AG09309 (cell line): ENCODE measurements at regions not wholly inside any gene's neighbourhood (a gene's known extent, or its start where the extent isn't known, plus 50 kb on each side); places are given as distances from the start of the nearest gene placed in this dataset.

Experiments
- DNase-seq: peaks from one replicate; pipeline ENCODE4 v3.0.0-alpha.2; 2010; ENCODE audit warnings: low read depth
- H3K4me3 ChIP-seq: 2 replicates; pipeline ENCODE4 v1.5.1; 2011; ENCODE audit warnings: mild to moderate bottlenecking, low read depth, low read length, moderate library complexity; ENCODE audit not compliant: control insufficient read depth
- TF ChIP-seq, protein P1 (sequence below): IDR thresholded peaks from 2 replicates; pipeline ENCODE4 v1.5.1; 2011; ENCODE audit warnings: mild to moderate bottlenecking, low read depth, low read length, inconsistent platforms; ENCODE audit not compliant: insufficient read depth, control insufficient read depth; ENCODE audit errors: missing control alignments

DNA sequence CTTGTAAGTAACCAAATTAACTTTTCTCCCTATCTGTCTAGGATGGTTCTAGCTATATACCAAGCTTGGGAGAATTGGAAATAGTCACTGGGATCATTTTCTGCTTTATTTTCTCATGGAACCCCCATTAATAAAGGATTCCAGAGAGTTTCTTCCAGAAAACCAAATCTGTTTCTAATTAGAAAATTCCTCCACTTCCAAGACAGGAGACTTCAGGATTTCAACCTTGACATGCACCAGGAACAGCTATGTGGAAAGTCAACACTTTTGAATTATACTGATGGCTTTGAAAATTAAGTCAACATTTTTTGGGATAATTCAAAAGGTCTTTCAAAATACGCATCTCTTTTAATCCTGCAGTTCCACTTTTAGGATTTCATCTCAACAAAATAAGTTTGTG lies 138.3 kb downstream of the MEX3B start:
- H3K4me3 ChIP-seq, result no peak overlapping the region
- no peak for DNase-seq

DNA sequence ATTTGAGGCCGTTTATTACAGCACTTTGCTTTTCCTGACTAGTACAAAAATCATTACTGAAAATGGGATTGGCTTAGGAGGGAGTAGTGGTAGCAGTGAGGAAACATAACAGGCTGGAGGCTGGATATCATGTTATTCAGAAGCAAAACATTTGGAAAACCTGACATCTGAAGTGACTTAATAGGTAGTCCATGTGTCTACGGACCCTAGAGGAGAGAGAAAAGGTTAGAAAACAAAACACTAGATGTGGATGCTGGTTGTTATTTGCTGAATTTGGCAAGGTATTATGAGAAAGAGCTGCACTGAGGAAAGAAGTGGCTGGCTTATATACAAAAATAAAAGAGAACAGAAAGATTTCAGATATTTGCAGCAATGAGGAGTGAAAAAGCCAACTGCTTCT lies 139.9 kb downstream of the MEX3B start:
- no peak overlapping the region for H3K4me3 ChIP-seq
- no peak for DNase-seq
- TF ChIP-seq, protein P1, sequence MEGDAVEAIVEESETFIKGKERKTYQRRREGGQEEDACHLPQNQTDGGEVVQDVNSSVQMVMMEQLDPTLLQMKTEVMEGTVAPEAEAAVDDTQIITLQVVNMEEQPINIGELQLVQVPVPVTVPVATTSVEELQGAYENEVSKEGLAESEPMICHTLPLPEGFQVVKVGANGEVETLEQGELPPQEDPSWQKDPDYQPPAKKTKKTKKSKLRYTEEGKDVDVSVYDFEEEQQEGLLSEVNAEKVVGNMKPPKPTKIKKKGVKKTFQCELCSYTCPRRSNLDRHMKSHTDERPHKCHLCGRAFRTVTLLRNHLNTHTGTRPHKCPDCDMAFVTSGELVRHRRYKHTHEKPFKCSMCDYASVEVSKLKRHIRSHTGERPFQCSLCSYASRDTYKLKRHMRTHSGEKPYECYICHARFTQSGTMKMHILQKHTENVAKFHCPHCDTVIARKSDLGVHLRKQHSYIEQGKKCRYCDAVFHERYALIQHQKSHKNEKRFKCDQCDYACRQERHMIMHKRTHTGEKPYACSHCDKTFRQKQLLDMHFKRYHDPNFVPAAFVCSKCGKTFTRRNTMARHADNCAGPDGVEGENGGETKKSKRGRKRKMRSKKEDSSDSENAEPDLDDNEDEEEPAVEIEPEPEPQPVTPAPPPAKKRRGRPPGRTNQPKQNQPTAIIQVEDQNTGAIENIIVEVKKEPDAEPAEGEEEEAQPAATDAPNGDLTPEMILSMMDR, result no peak

More for the DNA sequence above, 138.3 kb downstream of the MEX3B start:
- TF ChIP-seq, protein P1, result no peak

DNA sequence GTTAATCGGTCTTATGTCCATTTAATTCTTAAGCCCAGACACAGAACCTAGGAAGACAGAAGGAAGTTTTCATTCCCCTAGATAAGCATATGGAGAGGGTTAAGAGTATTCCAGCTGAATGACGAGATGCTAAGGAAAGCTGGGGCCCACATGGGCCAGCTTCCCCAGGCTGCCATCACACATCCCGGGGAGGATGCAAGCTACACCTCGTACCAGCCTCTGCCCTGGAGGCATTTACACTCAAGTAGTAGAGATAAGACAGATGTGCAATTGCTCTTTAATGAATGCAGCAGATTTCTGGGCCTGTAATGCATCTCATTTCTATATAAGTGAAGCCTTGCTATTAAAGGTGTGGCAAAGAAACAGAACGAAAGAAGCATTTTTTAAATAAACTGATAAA lies 144.5 kb downstream of the MEX3B start:
- DNase-seq, result no peak
- no peak overlapping the region for H3K4me3 ChIP-seq
- TF ChIP-seq, protein P1, result no peak

DNA sequence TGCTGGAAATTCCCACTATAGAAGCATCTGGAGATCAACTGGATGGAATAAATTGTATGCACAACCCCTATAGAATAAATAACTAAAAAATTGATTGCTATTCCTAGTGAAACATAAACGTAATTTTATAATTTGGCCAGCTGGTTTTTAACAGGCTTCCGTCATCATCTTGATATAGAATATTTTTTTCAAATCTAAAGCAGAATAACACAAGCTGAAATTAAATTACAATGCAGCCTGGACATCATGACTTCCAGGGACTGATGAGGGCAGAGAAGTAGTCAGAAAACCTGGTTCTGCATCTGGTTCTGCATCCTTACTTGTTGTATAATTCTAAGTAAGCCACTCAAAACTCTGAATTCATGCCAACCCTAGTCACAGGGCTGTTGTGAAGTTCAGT lies 146.1 kb downstream of the MEX3B start:
- TF ChIP-seq, protein P1, result no peak
- no peak overlapping the region for H3K4me3 ChIP-seq
- DNase-seq, result no peak

DNA sequence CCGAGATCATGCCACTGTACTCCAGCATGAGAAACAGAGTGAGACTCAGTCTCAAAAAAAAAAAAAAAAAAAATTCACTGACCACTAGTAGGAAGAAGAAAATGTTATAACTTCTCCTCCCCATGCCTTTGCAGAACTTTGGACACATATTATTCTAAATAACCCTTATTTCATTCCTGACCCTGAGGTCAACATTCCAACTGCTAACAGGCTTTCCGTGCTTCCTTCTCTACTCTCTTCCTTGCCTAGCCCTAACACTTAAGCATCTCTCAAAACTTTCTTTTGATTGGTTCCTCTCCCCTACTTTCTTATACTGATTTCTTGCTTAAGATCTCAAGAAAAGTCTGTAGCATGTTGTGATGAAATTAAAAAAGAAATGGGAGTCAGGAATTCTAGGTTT lies 146.8 kb downstream of the MEX3B start:
- DNase-seq, result no peak
- TF ChIP-seq, protein P1, result no peak
- no peak overlapping the region for H3K4me3 ChIP-seq

DNA sequence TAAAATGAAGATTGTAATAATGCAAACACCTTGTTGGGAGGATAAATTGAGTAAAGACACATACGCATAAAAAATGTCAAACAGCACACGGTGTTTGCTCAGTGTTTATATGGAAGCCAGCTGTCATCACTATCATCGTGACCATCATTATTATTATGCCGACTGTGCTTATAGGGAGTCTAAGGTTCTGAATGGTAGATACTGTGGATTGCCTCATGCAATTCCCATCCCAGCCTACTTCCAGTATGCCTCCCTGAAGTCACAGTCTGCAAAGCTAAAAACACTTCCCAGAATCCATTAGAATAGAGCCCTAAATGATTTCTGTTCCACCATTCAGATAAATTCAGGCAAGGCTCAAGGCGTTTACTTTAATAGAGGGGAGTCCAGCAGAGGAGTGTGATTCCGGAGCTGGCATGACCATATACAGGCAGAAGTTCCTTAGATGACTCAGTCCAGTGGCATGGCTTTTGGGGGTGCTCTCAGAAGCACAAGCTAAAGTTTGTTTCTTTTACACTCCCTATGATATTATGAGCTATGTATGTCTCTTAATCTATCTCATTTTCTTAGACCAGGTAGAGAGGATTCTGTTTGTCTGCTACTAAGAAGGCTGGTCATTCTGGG lies 148.7 kb downstream of the MEX3B start:
- H3K4me3 ChIP-seq, result no peak overlapping the region
- peak; percentile 10 for DNase-seq
- TF ChIP-seq, protein P1, result no peak

DNA sequence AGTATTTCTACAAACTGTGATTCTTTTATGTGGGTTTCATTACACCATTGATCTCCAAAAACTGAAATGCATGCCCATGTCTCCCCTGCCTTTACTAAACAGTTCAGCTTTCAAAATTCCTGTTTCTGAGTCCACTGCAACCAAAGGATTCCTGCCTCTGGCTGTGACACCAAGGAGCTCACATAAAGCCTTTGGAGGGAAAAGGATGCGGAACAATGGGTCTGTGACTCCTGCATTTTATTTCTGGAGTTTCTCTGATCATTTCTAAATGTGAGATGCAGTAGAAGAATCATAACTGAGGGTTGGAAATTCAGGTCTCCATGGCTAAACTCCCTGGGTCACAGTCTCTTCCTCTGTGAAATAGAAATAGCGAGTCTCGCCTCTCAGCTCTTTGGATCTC lies 149.5 kb downstream of the MEX3B start:
- H3K4me3 ChIP-seq, result no peak overlapping the region
- DNase-seq, result no peak
- TF ChIP-seq, protein P1, result no peak
